GM21447 (cell line): ENCODE measurements at regions not wholly inside any gene's neighbourhood (a gene's known extent, or its start where the extent isn't known, plus 50 kb on each side); places are given as distances from the start of the nearest gene placed in this dataset.

ENCODE experiments used
- ATAC-seq: cut with Tn5 transposase; IDR thresholded peaks from one replicate; pipeline ENCODE4 v1.9.1; 2021; ENCODE audit not compliant: unreplicated experiment

- no peak for ATAC-seq
These were observed 443.6 kb downstream of the CBLN2 start for GRCh38 chr18:72100465-72101004.

DNA sequence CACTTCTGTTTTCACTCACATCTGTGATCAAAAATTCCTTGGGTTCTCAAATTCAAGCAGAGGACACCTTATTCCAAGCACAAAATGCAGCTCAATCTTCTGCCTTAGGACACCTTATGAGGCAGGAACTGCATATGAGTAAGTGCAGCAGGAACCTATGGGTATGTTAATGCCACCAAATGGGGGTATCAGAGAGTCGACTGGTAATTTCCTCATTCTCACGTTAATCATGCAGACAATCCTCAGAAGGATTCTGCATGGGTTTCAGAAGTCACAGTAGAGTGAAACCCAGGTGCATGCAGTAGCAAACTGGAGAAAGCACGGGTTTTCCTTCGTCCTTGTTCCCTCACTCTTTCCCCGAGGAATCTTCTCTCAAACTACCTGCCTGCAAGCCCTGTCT is 452.8 kb downstream of the CBLN2 start:
- no peak for ATAC-seq

- ATAC-seq: no peak
These were observed 454.7 kb downstream of the CBLN2 start for GRCh38 chr18:72089432-72089831.

GRCh38 chr18:72086421-72086820 is 457.7 kb downstream of the CBLN2 start:
- no peak for ATAC-seq

GRCh38 chr18:72075040-72075439 is 469.1 kb downstream of the CBLN2 start:
- no peak for ATAC-seq

DNA sequence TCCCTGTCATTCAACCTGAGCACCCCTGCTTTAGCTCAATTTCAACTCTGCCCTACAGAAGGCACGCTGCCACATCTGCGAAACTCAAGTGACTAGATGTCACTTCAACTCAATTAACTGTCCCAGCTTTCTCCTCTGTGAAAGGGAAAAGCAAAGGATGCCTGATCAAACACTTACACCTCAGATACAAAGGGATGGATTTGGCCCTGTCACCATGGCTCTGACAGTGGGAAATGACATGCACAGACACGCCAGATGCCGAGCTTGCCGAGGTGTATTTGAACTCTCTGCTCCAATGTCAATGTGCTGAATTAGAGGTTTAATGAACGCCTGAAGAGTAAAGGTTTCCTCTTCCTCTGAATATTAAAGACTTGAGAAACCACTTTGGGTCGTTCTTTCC is 481.1 kb downstream of the CBLN2 start:
- no peak for ATAC-seq

DNA sequence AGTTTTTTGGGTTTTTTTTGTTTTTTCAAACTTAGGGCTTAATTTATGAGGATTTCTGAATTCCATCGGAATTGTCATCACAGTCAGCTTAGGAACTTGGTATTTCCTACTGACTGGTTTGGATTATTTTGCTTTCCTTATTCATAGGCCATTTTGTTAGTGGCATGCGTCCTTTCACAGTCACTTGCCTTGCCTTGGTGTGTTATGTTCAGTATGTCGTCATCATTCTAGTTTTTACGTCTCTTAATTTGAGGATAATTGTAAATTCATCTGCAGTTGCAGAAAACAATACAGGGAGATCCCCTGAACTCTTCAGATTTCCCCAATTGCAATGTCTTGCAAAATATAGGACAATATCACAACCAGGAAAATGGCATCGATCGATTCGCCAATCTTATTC is 485.3 kb downstream of the CBLN2 start:
- no peak for ATAC-seq

- ATAC-seq: no peak
These were observed 488.0 kb downstream of the CBLN2 start for GRCh38 chr18:72056171-72056570.

DNA sequence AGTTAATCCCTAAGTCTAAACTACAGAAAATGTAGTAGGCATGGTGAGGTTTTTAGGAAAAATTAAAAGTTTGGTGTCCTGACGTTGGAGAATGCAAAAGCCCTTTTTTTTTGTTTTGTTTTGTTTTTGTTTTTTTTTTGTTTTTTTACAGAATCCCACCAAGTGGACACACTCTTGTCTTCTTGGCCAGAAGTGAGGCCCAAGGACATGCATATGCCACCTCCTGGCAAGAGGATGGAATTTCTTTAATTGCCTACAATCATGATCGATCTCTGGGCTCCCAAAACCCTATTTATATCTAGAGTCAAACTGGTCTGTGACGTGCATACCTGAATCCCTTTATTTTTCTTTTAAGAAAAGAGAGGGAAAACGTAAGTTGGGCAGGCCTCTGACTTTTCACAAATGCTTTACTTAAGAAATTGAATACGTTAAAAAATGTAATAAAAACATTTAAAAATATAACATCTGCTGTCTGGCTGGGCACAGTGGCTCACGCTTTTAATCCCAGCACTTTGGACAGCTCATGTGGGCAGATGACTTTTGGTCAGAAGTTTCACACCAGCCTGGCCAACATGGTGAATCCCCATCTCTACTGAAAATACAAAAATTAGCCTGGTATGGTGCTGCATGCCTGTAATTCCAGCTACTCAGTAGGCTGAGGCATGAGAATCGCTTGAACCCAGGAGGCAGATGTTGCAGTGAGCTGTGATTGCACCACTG is 502.7 kb downstream of the CBLN2 start:
- ATAC-seq: no peak

- ATAC-seq: no peak
These were observed 530.7 kb downstream of the CBLN2 start for GRCh38 chr18:72013427-72013850.

GRCh38 chr18:71998547-71999097 is 545.5 kb downstream of the CBLN2 start:
- no peak for ATAC-seq

DNA sequence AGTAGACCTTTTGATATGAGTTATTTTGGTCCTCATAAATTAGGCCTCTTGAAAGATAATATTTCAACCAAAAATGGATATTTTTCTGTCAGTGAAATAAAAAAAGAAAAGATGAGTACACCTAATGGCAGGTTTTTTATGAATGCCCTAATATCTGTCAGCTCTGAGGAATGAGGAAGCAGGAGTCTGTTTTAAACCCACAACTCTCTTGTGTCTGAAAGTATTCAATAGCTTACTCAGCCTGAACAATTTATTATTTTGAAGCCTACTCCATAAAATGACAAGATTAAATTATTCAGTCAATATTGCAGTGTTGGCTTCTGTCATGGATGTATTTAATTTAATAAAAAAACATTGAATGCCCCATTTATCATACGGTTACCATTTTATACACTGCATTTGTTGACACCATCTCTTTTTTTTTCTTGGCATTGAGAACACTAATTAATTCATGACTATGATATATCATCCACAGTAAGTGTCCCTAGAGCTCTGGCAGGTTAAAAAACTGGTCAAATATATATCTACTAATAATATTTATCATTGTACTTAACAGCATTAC is 548.2 kb downstream of the CBLN2 start:
- ATAC-seq: no peak

DNA sequence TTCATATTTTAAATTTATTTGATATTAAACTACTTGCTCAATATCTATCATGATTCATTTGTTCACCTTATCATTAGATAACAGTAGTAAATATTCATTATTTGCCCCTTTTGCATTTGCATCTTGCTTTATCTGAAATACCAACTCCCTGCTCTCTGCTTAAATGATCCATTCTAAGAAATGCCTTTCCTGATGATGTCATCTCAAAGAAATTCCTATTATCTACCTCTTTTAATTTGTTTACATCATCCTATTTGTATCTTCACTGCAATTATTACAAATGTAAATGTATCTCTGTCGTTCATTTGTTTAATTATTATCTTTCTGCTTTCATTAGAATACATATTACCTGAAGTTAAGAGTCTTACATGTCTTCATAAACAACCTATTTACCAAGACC is 549.9 kb downstream of the CBLN2 start:
- ATAC-seq: no peak

- ATAC-seq: no peak
These were observed 554.5 kb downstream of the CBLN2 start for GRCh38 chr18:71989616-71990015.

- ATAC-seq: no peak
These were observed 557.6 kb downstream of the CBLN2 start for GRCh38 chr18:71986351-71987050.

DNA sequence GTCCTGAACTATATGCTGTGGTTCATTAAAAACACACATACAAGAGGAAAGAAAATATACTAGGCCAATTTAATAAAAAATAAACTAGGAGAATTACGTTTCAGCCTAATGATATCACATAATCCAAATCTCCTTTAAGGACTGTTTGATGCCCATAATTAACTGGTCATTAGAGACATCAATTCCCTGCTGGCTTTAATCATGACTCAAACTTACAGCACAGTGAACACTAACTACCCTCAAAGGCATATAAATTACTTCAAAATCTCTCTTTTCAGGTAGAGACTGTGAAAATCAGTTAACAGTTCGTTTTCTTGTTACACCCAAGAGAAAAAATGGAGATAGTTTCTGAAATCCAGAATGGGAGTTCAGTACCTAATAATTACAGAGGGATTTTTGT is 567.4 kb downstream of the CBLN2 start:
- ATAC-seq: no peak

DNA sequence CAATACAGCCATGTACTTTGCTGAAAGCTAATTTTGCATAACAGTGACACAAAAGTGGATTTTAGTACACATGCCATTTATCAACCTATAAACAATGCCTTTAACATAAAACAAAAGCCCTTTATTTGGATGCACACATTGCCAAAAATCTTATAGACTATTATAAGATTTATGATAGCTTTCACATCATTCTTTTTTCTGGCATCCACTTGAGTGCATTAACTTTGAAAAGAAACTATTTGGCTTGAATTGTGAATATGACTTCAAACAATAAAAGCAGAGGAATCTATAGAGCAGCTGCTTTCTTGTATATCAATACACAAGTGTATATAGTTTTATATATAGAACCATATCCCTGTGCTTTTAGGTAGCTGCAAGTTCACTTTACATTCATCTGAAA is 577.4 kb downstream of the CBLN2 start:
- no peak for ATAC-seq

DNA sequence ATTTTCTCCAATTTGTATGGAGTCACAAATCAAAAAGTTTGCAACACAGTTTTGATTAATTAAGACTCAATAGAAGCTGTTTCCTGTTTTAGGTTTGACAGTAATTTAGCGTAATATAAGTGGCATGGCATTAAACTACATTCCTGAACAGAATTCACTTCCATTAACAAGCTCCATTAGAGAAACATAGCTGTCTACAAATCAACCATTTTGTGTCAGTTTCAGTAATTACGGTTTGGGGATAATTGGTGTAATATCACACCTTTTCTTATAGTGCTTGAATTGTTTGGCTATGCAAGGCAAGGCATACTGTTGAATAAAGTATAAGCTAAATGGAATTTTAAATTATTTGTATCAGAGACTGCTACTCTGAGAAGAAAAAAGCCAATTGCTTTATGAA is 585.5 kb downstream of the CBLN2 start:
- no peak for ATAC-seq

DNA sequence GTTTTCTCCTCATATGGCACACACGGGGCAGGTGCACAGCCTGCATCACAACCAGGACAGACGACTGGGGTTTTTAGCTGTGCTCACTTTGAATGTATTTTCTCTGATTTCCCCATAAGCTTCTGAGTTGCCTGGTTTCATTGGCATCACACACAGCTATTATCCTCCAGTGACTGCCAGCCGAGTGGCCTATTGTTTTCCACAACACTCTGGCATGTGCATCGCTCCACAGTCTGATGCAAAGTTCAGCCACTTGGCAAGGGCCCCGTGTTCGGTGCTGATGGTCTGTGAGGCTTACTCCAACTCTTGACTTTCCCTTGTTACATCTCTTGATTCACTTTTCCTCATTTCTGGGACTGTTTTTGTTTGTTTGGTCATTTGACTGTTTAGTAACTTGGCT is 593.1 kb downstream of the CBLN2 start:
- ATAC-seq: no peak

DNA sequence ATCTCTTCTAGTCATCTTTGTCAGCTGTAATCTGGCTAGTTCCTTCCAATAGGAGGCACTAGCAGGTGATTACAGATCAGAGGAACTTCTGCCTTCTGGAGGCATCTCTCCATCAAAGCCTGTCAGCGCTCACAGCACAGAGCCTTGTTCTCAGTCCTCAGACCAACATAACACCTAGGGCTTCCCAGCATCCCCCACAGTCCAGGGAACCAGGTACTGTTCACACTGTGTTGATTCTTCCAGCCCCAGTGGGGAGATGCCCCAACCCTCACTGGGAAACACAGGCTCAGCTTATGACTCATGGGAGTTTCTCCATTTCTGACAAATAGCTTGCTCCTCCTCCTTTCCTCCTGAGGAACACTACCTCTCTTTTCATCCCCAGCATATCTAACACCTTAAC is 601.7 kb downstream of the CBLN2 start:
- no peak for ATAC-seq

- no peak for ATAC-seq
These were observed 604.7 kb downstream of the CBLN2 start for GRCh38 chr18:71939483-71939882.

- no peak for ATAC-seq
These were observed 607.4 kb downstream of the CBLN2 start for GRCh38 chr18:71936744-71937143.
